HG03159 (cell line): ENCODE measurements at regions not wholly inside any gene's neighbourhood (a gene's known extent, or its start where the extent isn't known, plus 50 kb on each side); places are given as distances from the start of the nearest gene placed in this dataset.

Experiments
- ATAC-seq: cut with Tn5 transposase; IDR thresholded peaks from one replicate; pipeline ENCODE4 v1.9.1; 2021; ENCODE audit warnings: mild to moderate bottlenecking, moderate library complexity; ENCODE audit not compliant: unreplicated experiment

GRCh38 chr6:18752278-18753068, 365.3 kb downstream of the RNF144B start:
- ATAC-seq, result no peak

GRCh38 chr6:18753076-18753475, 365.9 kb downstream of the RNF144B start:
- ATAC-seq, result no peak

DNA sequence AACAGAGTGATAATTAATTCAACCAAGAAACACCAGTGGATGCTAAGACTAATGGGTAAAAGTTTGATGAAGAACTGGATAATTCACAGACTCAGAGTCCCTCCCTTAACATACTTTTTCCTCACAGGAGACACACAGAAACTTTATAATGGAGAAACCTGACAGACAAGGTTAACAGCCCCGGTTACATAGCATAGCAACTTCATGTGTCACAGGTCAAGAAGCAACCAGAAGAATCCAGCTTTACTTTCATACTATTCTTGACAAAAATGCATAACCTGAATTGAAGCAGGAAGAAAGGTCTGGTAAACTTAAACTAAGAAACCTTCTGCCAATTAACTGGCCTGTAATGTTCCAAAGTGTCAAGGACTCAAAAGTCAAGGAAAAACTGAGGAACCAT, 375.9 kb downstream of the RNF144B start:
- no peak for ATAC-seq

DNA sequence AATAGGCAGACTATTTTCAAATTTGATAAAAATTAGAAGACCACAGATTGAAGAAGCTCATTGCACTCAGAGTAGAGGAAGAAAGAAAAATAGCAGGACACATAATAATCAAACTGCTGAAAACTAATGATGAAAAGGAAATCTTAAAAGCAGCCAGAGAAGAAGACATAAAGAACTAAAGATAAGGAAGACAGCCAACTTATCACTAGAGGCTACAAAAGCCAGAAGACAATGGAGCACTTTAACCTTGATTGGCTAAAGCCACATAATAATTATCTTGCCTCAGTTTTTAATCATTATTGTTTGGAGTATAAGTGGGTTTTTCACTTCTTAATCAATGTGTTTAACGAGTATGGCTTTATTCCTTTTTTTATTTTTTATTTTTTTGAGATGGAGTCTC, 397.6 kb downstream of the RNF144B start:
- ATAC-seq, result no peak

DNA sequence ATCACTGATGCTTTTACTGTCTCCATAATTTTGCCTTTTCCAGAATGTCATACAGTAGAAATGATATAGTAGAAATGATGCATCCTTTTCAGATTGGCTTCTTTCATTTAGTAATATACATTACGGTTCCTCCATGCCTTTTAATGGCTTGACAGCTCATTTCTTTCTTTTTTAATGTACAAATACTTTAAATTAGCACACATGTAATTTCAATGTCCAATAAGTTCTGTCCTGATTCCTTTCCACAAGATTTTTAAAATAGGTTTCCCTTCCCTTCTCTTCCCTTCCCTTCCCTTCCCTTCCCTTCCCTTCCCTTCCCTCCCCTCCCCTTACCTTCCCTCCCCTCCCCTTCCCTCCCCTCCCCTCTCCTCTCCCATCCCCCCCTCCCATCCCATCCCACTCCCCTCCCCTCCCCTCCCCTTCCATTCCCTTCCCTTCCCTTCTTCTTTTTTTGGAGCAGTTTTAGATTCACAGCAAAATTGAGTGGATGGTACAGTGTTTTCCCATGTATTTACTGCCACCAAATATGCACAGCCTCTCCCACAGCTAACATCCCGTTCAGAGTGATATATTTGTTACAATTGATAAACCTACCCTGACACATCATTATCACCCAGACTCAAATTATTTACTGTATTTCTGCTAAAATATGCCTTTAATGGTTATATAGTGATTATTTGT, 398.8 kb downstream of the RNF144B start:
- no peak for ATAC-seq

DNA sequence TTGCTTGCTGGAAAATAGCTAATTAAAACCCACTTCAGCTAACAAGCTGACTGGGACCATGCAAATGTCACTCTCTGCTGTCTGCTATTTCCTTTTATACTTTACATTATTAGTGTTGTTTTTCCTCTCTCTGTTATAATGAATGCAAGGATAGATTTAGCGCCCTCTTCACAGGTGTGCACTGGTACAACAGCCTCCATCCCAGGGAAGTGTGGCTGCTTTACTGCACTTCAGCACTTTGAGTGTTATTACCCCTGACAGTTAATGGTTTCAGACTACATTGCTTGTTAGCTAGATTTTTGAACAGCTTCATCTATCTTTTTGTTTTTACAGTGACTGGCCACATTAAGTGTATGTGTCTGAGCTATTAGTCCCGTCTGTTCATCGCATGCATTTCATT, 405.7 kb downstream of the RNF144B start:
- no peak for ATAC-seq

DNA sequence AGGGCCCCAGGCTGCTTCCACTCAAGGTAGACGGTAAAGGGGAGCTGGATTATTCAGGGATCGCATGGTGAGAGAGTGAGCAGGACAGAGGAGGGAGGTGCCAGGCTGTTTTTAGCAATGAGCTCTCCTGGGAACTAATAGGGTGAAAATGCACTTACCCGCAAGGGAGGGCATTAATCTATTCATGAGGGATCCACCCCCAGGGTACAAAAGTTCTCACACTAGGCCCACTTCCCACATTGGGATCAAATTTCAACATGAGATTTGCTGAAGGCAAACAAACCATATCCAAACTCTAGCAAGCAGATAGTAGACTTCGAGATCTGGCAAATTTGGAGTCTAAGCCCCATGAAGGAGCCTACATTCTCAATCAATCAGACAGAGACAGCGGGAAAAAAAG, 408.6 kb downstream of the RNF144B start:
- ATAC-seq, result no peak

DNA sequence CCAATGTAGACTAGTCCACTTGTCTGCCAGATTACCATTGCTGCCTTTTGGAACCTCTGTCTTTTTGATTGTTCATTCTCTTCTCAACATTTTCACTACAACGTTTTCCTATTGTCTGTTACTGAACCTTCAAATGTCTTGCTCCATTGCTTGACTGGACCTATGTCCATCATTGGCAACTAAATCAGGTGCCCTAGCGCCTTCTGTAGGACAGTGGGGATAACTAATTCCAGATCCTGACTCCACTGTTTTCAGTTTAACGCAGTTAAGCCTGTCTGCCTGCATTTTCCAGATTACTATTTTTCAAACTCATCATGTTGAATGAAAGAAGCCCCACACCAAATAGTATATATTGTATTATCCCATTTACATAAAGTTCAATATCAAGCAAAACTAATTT, 433.6 kb downstream of the RNF144B start:
- ATAC-seq, result no peak

DNA sequence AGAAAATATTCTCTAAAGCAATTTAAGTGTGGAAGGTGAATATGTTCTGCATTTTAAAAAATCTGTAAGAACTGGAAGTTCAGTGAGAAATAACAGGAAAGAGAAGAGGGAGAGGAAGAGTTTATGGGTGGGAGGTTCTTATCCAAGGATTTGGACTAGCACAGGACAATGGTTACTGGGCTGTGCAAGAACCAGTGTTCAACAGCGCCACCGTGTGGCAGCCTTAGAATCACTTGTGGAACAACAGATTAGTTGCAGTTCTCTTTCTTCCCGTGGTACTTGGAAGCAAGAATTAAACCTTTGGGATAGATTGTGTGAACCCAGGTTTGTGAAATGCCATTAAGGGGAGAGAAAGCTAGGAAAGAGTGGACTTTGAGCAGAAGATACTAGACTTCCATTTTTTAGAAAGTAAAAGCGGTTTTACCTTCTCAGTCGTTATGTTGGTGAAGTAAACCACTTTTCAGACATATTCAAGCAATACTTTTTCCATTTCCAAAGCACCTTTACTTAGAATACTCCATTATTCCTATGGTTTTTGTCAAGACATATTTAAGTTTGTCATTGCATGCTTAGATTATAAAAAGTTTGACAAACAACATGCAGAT, 436.7 kb downstream of the RNF144B start:
- ATAC-seq, result no peak

DNA sequence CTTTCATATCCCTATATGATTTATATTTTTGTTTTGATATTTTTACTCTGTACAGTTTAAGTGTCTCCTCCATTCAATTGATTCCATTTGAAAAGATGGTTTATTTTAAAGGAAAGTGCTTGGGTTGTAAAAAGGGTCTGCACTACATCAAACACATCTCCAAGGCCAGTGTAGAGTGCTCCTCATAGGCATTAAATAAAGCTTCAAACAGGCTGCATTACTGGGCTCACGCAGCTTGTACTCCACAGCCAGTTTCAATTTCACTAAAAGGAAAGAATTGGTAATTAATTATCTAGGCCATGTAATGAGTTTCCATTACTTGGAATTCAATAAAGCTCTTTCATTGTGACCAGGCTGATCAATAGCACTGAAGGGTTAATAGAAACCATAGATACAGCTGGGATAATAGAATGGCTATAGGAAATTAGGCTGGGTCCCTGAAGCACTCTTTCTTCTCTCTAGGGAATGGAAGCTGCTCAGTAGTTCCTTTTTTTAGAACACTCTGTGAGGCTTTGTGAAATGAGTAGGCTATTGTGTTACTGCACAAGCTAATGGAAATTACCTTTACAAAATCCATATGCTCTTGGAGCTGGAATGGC, 442.2 kb downstream of the RNF144B start:
- no peak for ATAC-seq

- ATAC-seq, result no peak
Measured at GRCh38 chr6:18835976-18836375, 448.8 kb downstream of the RNF144B start.

DNA sequence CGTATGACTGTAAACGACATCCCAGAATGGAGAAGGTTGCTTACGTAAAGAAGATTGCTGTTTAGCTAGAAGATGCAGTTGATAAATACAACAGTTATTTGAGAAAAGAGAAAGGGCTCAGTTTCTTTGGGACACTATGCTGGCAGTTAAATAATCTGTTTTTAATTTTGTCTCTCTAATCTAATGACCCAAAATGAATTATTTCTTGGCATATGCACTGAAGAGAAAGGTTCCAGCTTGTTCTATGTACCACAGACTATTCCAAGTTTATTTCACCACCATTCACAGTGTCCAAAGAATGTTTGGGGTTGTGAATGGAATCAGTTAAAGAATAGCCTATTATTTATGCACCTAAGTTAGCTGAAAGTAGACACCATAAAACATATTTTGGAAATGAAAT, 449.9 kb downstream of the RNF144B start:
- ATAC-seq, result no peak

DNA sequence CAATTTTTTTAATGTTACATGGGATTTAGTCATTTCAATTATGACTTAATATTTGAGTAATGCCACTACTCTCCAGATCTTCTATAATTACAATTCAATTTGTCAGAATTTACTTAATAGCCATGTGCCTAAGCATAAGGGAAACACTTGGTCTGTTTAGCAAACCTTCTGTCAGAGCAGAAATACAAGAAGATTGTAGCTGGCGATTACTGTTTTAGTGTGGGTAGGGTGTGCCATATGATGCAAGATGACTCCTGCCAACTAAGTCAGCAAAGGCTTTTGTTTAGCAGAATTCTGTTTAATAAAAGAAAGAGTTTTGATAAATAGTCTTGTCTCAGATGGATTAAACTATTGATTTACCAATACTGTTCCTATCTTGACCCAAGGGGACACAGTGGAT, 455.4 kb downstream of the RNF144B start:
- no peak for ATAC-seq

GRCh38 chr6:18845896-18846295, 458.7 kb downstream of the RNF144B start:
- no peak for ATAC-seq

GRCh38 chr6:18846327-18846726, 459.2 kb downstream of the RNF144B start:
- ATAC-seq, result no peak

GRCh38 chr6:18861204-18861603, 474.1 kb downstream of the RNF144B start:
- ATAC-seq, result no peak

GRCh38 chr6:18883268-18883667, 496.1 kb downstream of the RNF144B start:
- ATAC-seq, result no peak

- no peak for ATAC-seq
Measured at GRCh38 chr6:18883851-18884250, 496.7 kb downstream of the RNF144B start.

DNA sequence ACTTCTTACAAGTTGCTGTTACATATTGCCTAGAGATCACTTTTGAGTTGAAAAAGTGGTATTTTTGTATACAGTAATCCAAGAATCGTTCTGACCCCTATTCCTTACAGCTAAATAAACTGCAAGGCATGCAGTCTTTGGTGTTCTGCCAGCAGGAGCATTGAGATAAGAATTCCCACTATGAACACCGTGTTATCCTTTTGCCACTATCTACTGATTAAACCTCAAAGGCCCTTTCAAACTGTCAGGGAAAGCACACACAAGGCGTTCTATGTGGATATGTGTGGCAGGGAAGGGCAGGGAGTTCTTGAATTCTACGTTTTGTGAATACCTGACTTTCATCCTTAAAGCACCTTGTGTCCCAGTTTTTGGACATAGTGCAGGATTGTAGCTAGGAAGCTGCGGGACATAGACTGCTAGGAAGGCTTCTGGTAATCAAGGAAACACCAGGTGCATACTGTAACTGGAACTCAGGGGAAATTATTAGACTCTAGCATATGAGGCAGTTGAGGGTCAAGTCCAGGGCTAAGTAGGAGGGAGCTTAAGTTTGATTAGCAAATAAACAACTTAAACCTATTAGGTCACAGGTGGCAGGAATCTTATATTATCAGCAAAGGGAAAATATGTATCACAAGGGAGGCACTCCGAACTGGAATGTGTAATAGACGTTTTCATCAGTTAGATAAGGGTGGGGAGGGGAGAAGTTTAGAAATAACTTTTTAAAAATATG, 506.6 kb downstream of the RNF144B start:
- no peak for ATAC-seq

DNA sequence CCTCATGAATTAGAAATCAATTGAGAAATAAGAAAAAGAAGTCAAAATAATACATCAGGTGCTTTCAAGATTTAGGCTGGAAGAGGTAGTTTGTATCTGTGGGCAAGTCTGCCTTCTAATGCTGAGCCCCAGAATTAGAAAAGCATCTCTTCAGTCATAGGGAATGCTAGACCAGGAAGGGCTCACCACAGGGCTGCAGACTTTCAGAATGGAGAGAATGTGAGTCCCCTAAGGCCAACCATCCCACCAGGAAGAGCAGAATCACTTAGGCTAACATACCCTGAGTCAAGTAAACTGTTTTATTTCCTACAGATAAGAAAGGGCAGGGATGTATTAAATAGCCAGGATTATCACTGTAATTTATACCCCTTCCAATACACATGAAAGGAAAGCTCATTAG, 510.2 kb downstream of the RNF144B start:
- no peak for ATAC-seq

DNA sequence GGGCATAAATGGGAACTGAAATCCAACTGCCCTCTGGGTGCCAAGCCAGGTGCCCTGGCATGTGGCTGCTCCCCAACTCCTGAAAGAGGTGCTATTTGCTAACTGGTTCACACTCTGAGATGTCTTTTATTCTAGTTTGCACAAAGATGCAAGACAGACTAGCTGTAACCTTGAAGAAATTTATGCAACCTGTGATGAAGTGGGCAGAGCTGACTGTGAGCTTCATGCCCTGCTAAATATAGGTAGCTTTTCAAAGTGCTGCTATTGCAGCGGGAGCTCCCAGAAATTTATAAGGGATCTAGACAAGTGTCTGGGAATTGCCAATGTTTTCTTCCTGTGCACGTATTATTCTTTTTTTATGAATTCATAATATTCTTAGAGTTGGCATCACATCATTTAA, 517.5 kb downstream of the RNF144B start:
- ATAC-seq, result no peak
